Erythroblast (primary cell): ENCODE measurements at regions not wholly inside any gene's neighbourhood (a gene's known extent, or its start where the extent isn't known, plus 50 kb on each side); places are given as distances from the start of the nearest gene placed in this dataset.

Source experiments
- DNase-seq, 2 experiments: peaks; one replicate each; lab custom pipeline; 2025; lab: John Stamatoyannopoulos, UW
- GATA1 ChIP-seq: IDR thresholded peaks from 2 replicates; pipeline ENCODE4 v1.6.1; 2011; ENCODE audit warnings: low read depth, mild to moderate bottlenecking, control low read depth, low read length, moderate library complexity
- POLR2A ChIP-seq: IDR thresholded peaks from 2 replicates; pipeline ENCODE4 v1.6.1; 2011; ENCODE audit warnings: mild to moderate bottlenecking, low read length

- no peak for TF ChIP-seq GATA1
- no peak for TF ChIP-seq POLR2A
- DNase-seq = no peak
These were observed 305.2 kb downstream of the PPP1R2C start for GRCh38 chrX:42472727-42473126.

GRCh38 chrX:42466332-42467046, 311.5 kb downstream of the PPP1R2C start:
- TF ChIP-seq POLR2A (no peak), GATA1 (no peak)
- DNase-seq = no peak

GRCh38 chrX:42465821-42466220, 312.1 kb downstream of the PPP1R2C start:
- no peak for DNase-seq
- TF ChIP-seq GATA1 (no peak), POLR2A (no peak)

GRCh38 chrX:42463706-42464490, 314.1 kb downstream of the PPP1R2C start:
- DNase-seq = no peak
- TF ChIP-seq POLR2A = no peak
- TF ChIP-seq GATA1 = no peak

- DNase-seq = no peak
- TF ChIP-seq GATA1 (no peak), POLR2A (no peak)
These were observed 315.0 kb downstream of the PPP1R2C start for GRCh38 chrX:42462917-42463316.

GRCh38 chrX:42460706-42461105, 317.3 kb downstream of the PPP1R2C start:
- no peak for DNase-seq
- TF ChIP-seq GATA1 = no peak
- no peak for TF ChIP-seq POLR2A

- no peak for TF ChIP-seq POLR2A
- no peak for TF ChIP-seq GATA1
- DNase-seq = no peak
These were observed 318.2 kb downstream of the PPP1R2C start for GRCh38 chrX:42459735-42460134.

GRCh38 chrX:42456176-42456700, 321.7 kb downstream of the PPP1R2C start:
- TF ChIP-seq GATA1 (no peak), POLR2A (no peak)
- no peak for DNase-seq

GRCh38 chrX:42450228-42450627, 327.7 kb downstream of the PPP1R2C start:
- no peak for TF ChIP-seq POLR2A
- no peak for TF ChIP-seq GATA1
- DNase-seq = no peak

- no peak for DNase-seq
- TF ChIP-seq POLR2A = no peak
- no peak for TF ChIP-seq GATA1
These were observed 334.7 kb downstream of the PPP1R2C start for GRCh38 chrX:42443267-42443666.

- DNase-seq = no peak
- TF ChIP-seq POLR2A = no peak
- no peak for TF ChIP-seq GATA1
These were observed 335.2 kb downstream of the PPP1R2C start for GRCh38 chrX:42442745-42443144.

- DNase-seq = no peak
- no peak for TF ChIP-seq GATA1
- TF ChIP-seq POLR2A = no peak
These were observed 340.8 kb downstream of the PPP1R2C start for GRCh38 chrX:42437211-42437610.

- TF ChIP-seq POLR2A (no peak), GATA1 (no peak)
- DNase-seq = no peak
These were observed 343.4 kb downstream of the PPP1R2C start for GRCh38 chrX:42434458-42435166.

- no peak for TF ChIP-seq POLR2A
- TF ChIP-seq GATA1 = no peak
- DNase-seq = no peak
These were observed 345.4 kb downstream of the PPP1R2C start for GRCh38 chrX:42432552-42432951.
